ENCODE measurements at regions not wholly inside any gene's neighbourhood (a gene's known extent, or its start where the extent isn't known, plus 50 kb on each side); places are given as distances from the start of the nearest gene placed in this dataset.

DNA sequence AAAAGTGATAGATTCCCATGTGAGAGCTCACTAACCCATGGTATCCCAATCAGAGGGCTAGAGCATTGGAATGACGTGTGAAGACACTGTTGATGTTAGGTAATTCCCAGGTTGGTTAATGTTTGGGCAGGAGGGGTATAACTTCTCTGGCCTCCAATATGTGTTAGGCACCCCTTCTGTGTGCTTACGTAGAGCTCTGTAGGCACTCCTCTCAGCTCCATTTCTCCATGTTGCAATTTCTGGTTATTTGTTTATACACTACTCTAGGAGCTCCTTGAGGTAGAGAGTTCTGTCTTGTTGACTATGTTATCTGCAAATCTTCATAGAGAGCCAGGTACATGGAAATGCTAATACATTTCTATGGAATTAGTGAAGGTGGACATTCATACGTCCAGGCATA is 153.5 kb downstream of the RPIA start:
- Histone ChIP-seq H3K9me3 (ENCODE audit: low read length) (no peaks in the 10 kb centered on the region), H3K27ac (ENCODE audit: low read depth, low read length) (no peak overlapping the region), H3K4me3 (ENCODE audit: low read length) (no peak overlapping the region), H3K27me3 (ENCODE audit: insufficient read depth, low read length, poor library complexity, severe bottlenecking) (no peaks in the 10 kb centered on the region), H3K4me1 (ENCODE audit: insufficient read depth, low read length) (no peaks in the 10 kb centered on the region), H3K36me3 (ENCODE audit: insufficient read depth, low read length) (no peaks in the 10 kb centered on the region)
- Mint-ChIP-seq H3K36me3 (no peaks in the 10 kb centered on the region), H3K9me3 (peaks cover 0 to 4% (median 0%) of the 10 kb centered on the region in 5 donors), H3K4me1 (no peaks in the 10 kb centered on the region), H3K27me3 (peaks cover 13 to 38% of the 10 kb centered on the region in 2 donors), H3K4me3 (no peak overlapping the region), H3K27ac (no peak overlapping the region)
- CTCF ChIA-PET, result no interaction called here
- no peak for DNase-seq
- POLR2A ChIA-PET, result no interaction called here

DNA sequence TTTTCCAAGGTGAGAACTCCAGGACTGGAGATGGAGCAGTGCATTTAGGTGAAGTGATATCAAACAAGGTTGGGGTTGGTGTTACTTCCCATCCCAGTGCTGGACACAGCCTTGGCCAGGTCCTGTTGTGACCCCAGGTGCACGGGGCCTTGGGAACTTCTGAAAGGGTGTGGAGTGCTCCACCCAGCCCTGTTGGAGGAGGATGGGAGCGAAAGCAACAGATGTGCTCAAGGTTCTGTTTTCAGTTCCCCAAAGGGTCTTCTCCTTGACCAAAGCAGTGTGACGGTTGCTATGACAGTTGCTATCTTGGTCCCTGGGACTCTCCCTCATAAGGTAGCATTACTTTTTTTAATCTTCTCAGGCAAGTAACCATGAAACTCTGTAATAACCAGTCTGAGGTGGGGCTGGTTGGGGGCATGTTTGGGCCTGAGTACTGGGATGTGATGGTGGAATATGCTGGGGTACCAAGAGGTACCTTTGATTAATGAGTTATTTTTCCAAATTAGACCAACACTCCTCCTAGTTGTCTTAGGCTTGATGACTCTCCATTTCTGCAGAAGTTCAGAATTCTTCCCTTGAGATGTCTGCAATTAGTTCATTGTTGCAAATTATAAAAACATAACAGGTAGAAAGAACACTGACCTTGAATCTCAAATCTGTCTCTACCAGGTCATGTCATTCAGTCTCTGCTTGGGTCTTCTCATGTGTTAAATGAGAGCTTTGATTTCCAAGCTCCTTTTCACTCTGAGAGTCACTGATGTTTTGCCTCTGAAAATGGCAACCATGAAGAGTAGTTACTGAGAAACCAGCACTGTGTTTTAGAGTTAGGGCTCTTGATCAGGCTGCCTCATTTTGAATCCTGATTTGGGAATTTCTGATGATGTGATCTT is 154.5 kb downstream of the RPIA start:
- no peak overlapping the region for H3K27ac Mint-ChIP-seq
- CTCF ChIA-PET, result interaction anchor here (1.0 kb wide), 1 partner anchor 10 kb away, joined by 4 read pairs; no protein-coding TSS in a partner anchor

DNA sequence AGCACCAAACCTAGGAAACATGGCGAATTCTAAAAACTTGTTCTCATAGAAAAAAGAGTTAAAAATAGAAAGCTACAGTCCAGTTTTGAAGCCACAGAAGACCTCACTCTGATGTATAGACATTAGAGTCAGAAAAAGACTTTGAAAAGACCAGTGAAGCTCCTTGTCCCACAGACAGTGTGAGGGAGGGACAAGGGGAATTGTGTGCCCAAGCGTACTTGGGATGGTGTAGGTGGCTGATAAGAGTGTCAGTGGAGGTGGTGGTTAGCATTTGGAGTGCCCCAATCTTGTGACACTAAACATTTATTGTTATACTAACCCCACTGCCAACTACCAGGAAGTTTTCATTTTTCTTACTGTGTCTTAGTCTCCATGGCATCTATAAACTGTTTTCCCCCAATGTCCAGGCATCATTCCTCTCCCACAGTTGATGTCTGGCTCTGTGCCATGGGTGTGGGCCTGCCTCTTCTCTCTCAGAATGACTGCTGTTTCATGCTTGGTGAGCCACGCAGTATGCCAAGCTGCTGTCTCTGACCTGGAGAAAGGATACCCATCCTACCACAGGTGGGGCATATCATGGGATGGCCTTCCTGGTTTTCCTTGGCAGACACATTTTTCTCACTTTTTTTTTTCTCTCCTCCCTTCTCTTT is 161.4 kb downstream of the RPIA start:
- Mint-ChIP-seq H3K27ac (no peak overlapping the region), H3K4me3 (no peak overlapping the region), H3K9me3 (peaks cover 0 to 2% (median 0%) of the 10 kb centered on the region in 5 donors), H3K36me3 (no peaks in the 10 kb centered on the region), H3K4me1 (no peaks in the 10 kb centered on the region), H3K27me3 (peaks cover 9 to 56% of the 10 kb centered on the region in 2 donors)
- no peak for DNase-seq
- Histone ChIP-seq H3K27me3 (ENCODE audit: insufficient read depth, low read length, poor library complexity, severe bottlenecking) (no peaks in the 10 kb centered on the region), H3K36me3 (ENCODE audit: insufficient read depth, low read length) (no peaks in the 10 kb centered on the region), H3K4me1 (ENCODE audit: insufficient read depth, low read length) (no peaks in the 10 kb centered on the region), H3K4me3 (ENCODE audit: low read length) (no peak overlapping the region), H3K9me3 (ENCODE audit: low read length) (no peaks in the 10 kb centered on the region), H3K27ac (ENCODE audit: low read depth, low read length) (no peak overlapping the region)
- ChIA-PET CTCF (no interaction called here), POLR2A (no interaction called here)

More for the DNA sequence above, 154.5 kb downstream of the RPIA start:
- Mint-ChIP-seq H3K9me3 (peaks cover 0 to 4% (median 0%) of the 10 kb centered on the region in 5 donors), H3K4me1 (no peaks in the 10 kb centered on the region), H3K4me3 (no peak overlapping the region), H3K27me3 (peaks cover 15 to 42% of the 10 kb centered on the region in 2 donors), H3K36me3 (no peaks in the 10 kb centered on the region)
- H3K4me3 ChIP-seq (ENCODE audit: low read length), result no peak overlapping the region
- no peak for DNase-seq
- H3K27ac ChIP-seq (ENCODE audit: low read depth, low read length), result no peak overlapping the region
- H3K36me3 ChIP-seq (ENCODE audit: insufficient read depth, low read length), result no peaks in the 10 kb centered on the region
- no peaks in the 10 kb centered on the region for H3K4me1 ChIP-seq (ENCODE audit: insufficient read depth, low read length)
- POLR2A ChIA-PET, result no interaction called here
- H3K27me3 ChIP-seq (ENCODE audit: insufficient read depth, low read length, poor library complexity, severe bottlenecking), result no peaks in the 10 kb centered on the region
- no peaks in the 10 kb centered on the region for H3K9me3 ChIP-seq (ENCODE audit: low read length)

DNA sequence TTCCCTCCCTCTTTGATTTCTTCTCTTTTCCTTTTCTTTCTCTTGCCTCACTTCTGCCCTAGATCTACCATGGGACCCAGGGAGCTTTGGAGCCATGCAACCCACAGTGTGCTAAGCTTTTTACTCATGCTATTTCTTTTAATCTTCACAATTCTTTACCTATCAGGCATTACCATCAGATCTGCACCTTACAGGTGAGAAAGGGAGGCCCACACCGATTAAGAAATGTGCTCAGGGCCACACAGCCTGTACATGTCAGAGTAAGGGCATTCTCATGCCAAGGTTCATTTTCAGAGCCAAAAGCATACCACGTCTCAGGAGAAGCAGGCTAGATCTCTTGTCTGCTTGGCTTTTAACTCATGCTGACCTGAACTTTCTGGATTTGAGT is 161.9 kb downstream of the RPIA start:
- Mint-ChIP-seq H3K36me3 (no peaks in the 10 kb centered on the region), H3K27ac (no peak overlapping the region), H3K4me1 (no peaks in the 10 kb centered on the region), H3K4me3 (no peak overlapping the region), H3K9me3 (peaks cover 0 to 2% (median 0%) of the 10 kb centered on the region in 5 donors), H3K27me3 (peaks cover 8 to 57% of the 10 kb centered on the region in 2 donors)
- no peak for DNase-seq
- Histone ChIP-seq H3K4me3 (ENCODE audit: low read length) (no peak overlapping the region), H3K27me3 (ENCODE audit: insufficient read depth, low read length, poor library complexity, severe bottlenecking) (no peaks in the 10 kb centered on the region), H3K9me3 (ENCODE audit: low read length) (no peaks in the 10 kb centered on the region), H3K36me3 (ENCODE audit: insufficient read depth, low read length) (no peaks in the 10 kb centered on the region), H3K27ac (ENCODE audit: low read depth, low read length) (no peak overlapping the region), H3K4me1 (ENCODE audit: insufficient read depth, low read length) (no peaks in the 10 kb centered on the region)
- CTCF ChIA-PET, result no interaction called here
- POLR2A ChIA-PET, result no interaction called here

DNA sequence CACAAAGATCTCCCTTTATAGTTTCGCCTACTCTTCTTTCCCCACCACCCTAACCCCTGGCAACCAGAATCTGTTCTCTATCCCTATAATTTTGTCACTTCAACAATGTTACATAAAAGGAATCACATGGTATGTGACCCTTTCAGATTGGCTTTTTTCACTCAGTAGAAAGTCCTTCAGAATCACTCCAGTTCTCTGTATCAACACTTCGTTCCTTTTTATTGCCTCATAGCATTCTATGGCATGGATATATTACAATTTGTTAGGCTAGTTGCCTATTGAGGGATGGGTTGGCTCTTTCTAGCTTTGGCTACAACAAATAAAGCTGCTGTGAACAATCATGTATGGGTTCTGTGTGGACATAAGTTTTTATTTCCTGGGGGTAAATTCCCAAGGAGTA is 163.1 kb downstream of the RPIA start:
- H3K9me3 ChIP-seq (ENCODE audit: low read length), result no peaks in the 10 kb centered on the region

DNA sequence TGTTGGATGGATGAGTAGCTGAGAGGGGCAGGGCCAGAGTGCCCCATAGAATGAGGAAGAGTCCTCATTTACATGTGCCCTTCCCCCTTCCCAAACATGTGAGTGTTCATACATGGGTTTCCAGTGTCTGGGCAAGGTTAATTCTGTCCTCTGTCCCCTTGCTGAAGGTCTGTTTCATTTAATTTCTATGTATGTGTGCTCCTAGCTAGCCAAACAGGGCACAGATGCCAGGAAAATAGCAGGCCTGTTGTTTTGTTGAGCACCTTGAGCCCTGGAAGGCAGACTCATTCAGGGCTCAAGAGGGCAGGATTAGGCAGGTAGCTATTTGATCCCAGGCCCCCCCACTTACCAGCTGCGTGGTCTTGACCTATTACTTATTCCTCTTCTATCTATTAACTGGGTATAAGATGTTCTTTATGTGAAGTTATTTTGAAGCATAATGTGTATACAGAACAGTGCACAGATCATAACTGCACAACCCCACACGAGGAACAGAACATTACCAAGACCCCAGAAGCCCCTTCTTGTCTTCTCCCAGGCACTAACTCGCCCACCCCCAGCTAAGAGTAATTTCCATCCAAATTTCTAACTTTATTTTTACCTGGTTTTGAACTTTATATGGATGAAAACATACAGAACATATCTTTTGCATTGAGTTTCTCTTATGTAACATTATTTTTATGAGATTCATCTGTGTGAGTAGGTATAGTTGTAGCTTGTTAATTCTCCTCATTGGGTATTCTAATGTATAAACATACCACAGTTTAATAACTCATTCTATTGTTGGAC is 164.3 kb downstream of the RPIA start:
- CTCF ChIA-PET, result interaction anchor here (0.6 kb wide), 1 partner anchor 9 kb away, joined by 4 read pairs; no protein-coding TSS in a partner anchor
- H3K9me3 Mint-ChIP-seq, result no peaks in the 10 kb centered on the region

More for the DNA sequence above, 163.1 kb downstream of the RPIA start:
- no peaks in the 10 kb centered on the region for H3K27me3 ChIP-seq (ENCODE audit: insufficient read depth, low read length, poor library complexity, severe bottlenecking)
- ChIA-PET POLR2A (no interaction called here), CTCF (no interaction called here)
- H3K27me3 Mint-ChIP-seq, result peaks cover 8 to 49% of the 10 kb centered on the region in 2 donors
- H3K4me1 Mint-ChIP-seq, result no peaks in the 10 kb centered on the region
- no peaks in the 10 kb centered on the region for H3K4me1 ChIP-seq (ENCODE audit: insufficient read depth, low read length)
- no peak overlapping the region for H3K27ac Mint-ChIP-seq
- no peaks in the 10 kb centered on the region for H3K36me3 Mint-ChIP-seq
- no peaks in the 10 kb centered on the region for H3K36me3 ChIP-seq (ENCODE audit: insufficient read depth, low read length)
- H3K27ac ChIP-seq (ENCODE audit: low read depth, low read length), result no peak overlapping the region
- DNase-seq, result no peak
- H3K9me3 Mint-ChIP-seq, result peaks cover 0 to 2% (median 0%) of the 10 kb centered on the region in 5 donors
- no peak overlapping the region for H3K4me3 ChIP-seq (ENCODE audit: low read length)
- no peak overlapping the region for H3K4me3 Mint-ChIP-seq

DNA sequence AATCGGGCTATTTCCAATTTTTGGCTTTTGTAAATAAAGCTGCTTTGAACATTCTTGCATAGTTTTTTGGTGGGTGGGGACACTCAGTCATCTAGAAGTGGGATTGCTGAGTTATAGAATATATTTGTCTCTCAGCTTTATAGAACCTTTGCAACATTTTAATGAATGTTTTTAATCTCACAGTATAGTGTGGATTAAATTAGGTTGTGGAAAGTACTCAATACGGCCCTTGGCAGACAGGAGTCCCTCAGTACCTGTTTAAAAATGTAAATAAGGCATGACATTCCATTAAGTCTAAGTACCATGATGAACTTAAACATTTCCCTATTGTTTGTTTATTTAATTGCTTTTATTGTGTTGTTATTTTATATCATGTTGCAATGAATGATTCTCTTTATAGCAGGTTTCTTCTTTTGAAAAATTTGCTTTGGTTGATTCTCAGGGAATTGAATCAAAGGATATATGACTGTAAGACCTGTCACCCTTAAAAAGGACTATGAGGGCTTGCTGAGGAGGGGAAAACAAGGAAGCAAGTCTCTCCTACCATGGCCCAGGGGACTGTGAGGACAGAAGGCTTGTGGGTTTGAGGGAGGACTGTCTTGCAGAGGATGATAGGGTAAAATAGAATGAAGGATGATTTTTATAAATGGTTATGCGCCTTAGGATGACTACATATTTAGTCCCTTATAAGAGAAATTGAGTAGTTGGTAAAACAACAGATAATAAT is 165.1 kb downstream of the RPIA start:
- Mint-ChIP-seq H3K4me1 (no peaks in the 10 kb centered on the region), H3K4me3 (no peak overlapping the region), H3K36me3 (no peaks in the 10 kb centered on the region), H3K27ac (no peak overlapping the region), H3K9me3 (no peaks in the 10 kb centered on the region), H3K27me3 (peaks cover 6 to 50% of the 10 kb centered on the region in 2 donors)
- Histone ChIP-seq H3K27me3 (ENCODE audit: insufficient read depth, low read length, poor library complexity, severe bottlenecking) (no peaks in the 10 kb centered on the region), H3K4me3 (ENCODE audit: low read length) (no peak overlapping the region), H3K9me3 (ENCODE audit: low read length) (no peaks in the 10 kb centered on the region), H3K36me3 (ENCODE audit: insufficient read depth, low read length) (no peaks in the 10 kb centered on the region), H3K4me1 (ENCODE audit: insufficient read depth, low read length) (no peaks in the 10 kb centered on the region), H3K27ac (ENCODE audit: low read depth, low read length) (no peak overlapping the region)
- ChIA-PET CTCF (interaction anchor here (0.6 to 1.1 kb wide), 2 partner anchors 10 to 23 kb away, joined by 3 to 4 read pairs; no protein-coding TSS in a partner anchor), POLR2A (no interaction called here)
- DNase-seq, result no peak

More for the DNA sequence above, 164.3 kb downstream of the RPIA start:
- no peaks in the 10 kb centered on the region for H3K36me3 ChIP-seq (ENCODE audit: insufficient read depth, low read length)
- POLR2A ChIA-PET, result no interaction called here
- Mint-ChIP-seq H3K36me3 (no peaks in the 10 kb centered on the region), H3K27ac (no peak overlapping the region), H3K4me1 (no peaks in the 10 kb centered on the region), H3K4me3 (no peak overlapping the region), H3K27me3 (peaks cover 4 to 45% of the 10 kb centered on the region in 2 donors)
- H3K27me3 ChIP-seq (ENCODE audit: insufficient read depth, low read length, poor library complexity, severe bottlenecking), result no peaks in the 10 kb centered on the region
- H3K4me3 ChIP-seq (ENCODE audit: low read length), result no peak overlapping the region
- DNase-seq, result no peak
- no peak overlapping the region for H3K27ac ChIP-seq (ENCODE audit: low read depth, low read length)
- no peaks in the 10 kb centered on the region for H3K9me3 ChIP-seq (ENCODE audit: low read length)
- H3K4me1 ChIP-seq (ENCODE audit: insufficient read depth, low read length), result no peaks in the 10 kb centered on the region
